ENCODE measurements at regions not wholly inside any gene's neighbourhood (a gene's known extent, or its start where the extent isn't known, plus 50 kb on each side); places are given as distances from the start of the nearest gene placed in this dataset.

GRCh38 chr15:46703871-46704637 lies 1013.3 kb upstream of the SEMA6D start:
- no peak for DNase-seq
- Mint-ChIP-seq H3K4me3 (no peak overlapping the region), H3K27ac (no peak overlapping the region), H3K36me3 (ENCODE audit: insufficient read depth) (no peaks in the 10 kb centered on the region), H3K4me1 (ENCODE audit: low read depth in 2 of 2) (no peaks in the 10 kb centered on the region), H3K9me3 (peaks cover 10 to 15% of the 10 kb centered on the region in 2 donors), H3K27me3 (no peaks in the 10 kb centered on the region)
- no peak for ATAC-seq (replicated peaks)

- Mint-ChIP-seq H3K4me3 (no peak overlapping the region), H3K36me3 (ENCODE audit: insufficient read depth) (no peaks in the 10 kb centered on the region), H3K27ac (no peak overlapping the region), H3K4me1 (ENCODE audit: low read depth in 2 of 2) (no peaks in the 10 kb centered on the region), H3K9me3 (peaks cover 13 to 15% of the 10 kb centered on the region in 2 donors), H3K27me3 (no peaks in the 10 kb centered on the region)
- DNase-seq (no peak), ATAC-seq (replicated peaks) (no peak)
Observed at GRCh38 chr15:46707452-46707851, 1009.9 kb upstream of the SEMA6D start.

- Mint-ChIP-seq H3K27ac (no peak overlapping the region), H3K27me3 (no peaks in the 10 kb centered on the region), H3K9me3 (peaks cover 13 to 15% of the 10 kb centered on the region in 2 donors), H3K36me3 (ENCODE audit: insufficient read depth) (no peaks in the 10 kb centered on the region), H3K4me3 (no peak overlapping the region), H3K4me1 (ENCODE audit: low read depth in 2 of 2) (no peaks in the 10 kb centered on the region)
- DNase-seq (no peak), ATAC-seq (replicated peaks) (no peak)
Observed at GRCh38 chr15:46708226-46708625, 1009.1 kb upstream of the SEMA6D start.

GRCh38 chr15:46709460-46710083 lies 1007.7 kb upstream of the SEMA6D start:
- Mint-ChIP-seq H3K4me1 (ENCODE audit: low read depth in 2 of 2) (no peaks in the 10 kb centered on the region), H3K27me3 (no peaks in the 10 kb centered on the region), H3K27ac (no peak overlapping the region), H3K9me3 (peaks cover 13 to 15% of the 10 kb centered on the region in 2 donors), H3K4me3 (no peak overlapping the region), H3K36me3 (ENCODE audit: insufficient read depth) (no peaks in the 10 kb centered on the region)
- no peak for ATAC-seq (replicated peaks)
- DNase-seq = no peak

GRCh38 chr15:46710401-46710960 lies 1006.8 kb upstream of the SEMA6D start:
- H3K27ac Mint-ChIP-seq = no peak overlapping the region
- no peak for DNase-seq
- peaks cover 12% of the 10 kb centered on the region in 2 donors for H3K9me3 Mint-ChIP-seq
- no peaks in the 10 kb centered on the region for H3K4me1 Mint-ChIP-seq (ENCODE audit: low read depth in 2 of 2)
- no peak for ATAC-seq (replicated peaks)
- no peaks in the 10 kb centered on the region for H3K27me3 Mint-ChIP-seq
- no peak overlapping the region for H3K4me3 Mint-ChIP-seq
- no peaks in the 10 kb centered on the region for H3K36me3 Mint-ChIP-seq (ENCODE audit: insufficient read depth)

- no peaks in the 10 kb centered on the region for H3K4me1 Mint-ChIP-seq (ENCODE audit: low read depth in 2 of 2)
- DNase-seq (no peak), ATAC-seq (replicated peaks) (no peak)
- H3K36me3 Mint-ChIP-seq (ENCODE audit: insufficient read depth) = no peaks in the 10 kb centered on the region
- no peak overlapping the region for H3K4me3 Mint-ChIP-seq
- no peak overlapping the region for H3K27ac Mint-ChIP-seq
- no peaks in the 10 kb centered on the region for H3K27me3 Mint-ChIP-seq
- peaks cover 6 to 13% of the 10 kb centered on the region in 2 donors for H3K9me3 Mint-ChIP-seq
Observed at GRCh38 chr15:46713045-46713444, 1004.3 kb upstream of the SEMA6D start.

- Mint-ChIP-seq H3K9me3 (peaks cover 0 to 14% of the 10 kb centered on the region in 2 donors), H3K27ac (no peak overlapping the region), H3K4me3 (no peak overlapping the region), H3K36me3 (ENCODE audit: insufficient read depth) (no peaks in the 10 kb centered on the region), H3K27me3 (no peaks in the 10 kb centered on the region), H3K4me1 (ENCODE audit: low read depth in 2 of 2) (no peaks in the 10 kb centered on the region)
- no peak for DNase-seq
- no peak for ATAC-seq (replicated peaks)
Observed at GRCh38 chr15:46714950-46715349, 1002.4 kb upstream of the SEMA6D start.

- H3K27ac Mint-ChIP-seq = no peak overlapping the region
- no peak overlapping the region for H3K4me3 Mint-ChIP-seq
- H3K27me3 Mint-ChIP-seq = no peaks in the 10 kb centered on the region
- H3K4me1 Mint-ChIP-seq (ENCODE audit: low read depth in 2 of 2) = no peaks in the 10 kb centered on the region
- no peak for ATAC-seq (replicated peaks)
- H3K9me3 Mint-ChIP-seq = peaks cover 14 to 34% of the 10 kb centered on the region in 2 donors
- no peak for DNase-seq
- no peaks in the 10 kb centered on the region for H3K36me3 Mint-ChIP-seq (ENCODE audit: insufficient read depth)
Observed at GRCh38 chr15:46723308-46723707, 994.0 kb upstream of the SEMA6D start.

- Mint-ChIP-seq H3K9me3 (peaks cover 0 to 9% of the 10 kb centered on the region in 2 donors), H3K36me3 (ENCODE audit: insufficient read depth) (no peaks in the 10 kb centered on the region), H3K27me3 (no peaks in the 10 kb centered on the region), H3K4me3 (no peak overlapping the region), H3K4me1 (ENCODE audit: low read depth in 2 of 2) (no peaks in the 10 kb centered on the region), H3K27ac (no peak overlapping the region)
- DNase-seq (no peak), ATAC-seq (replicated peaks) (no peak)
Observed at GRCh38 chr15:46732060-46732459, 985.2 kb upstream of the SEMA6D start.

GRCh38 chr15:46735115-46735514 lies 982.2 kb upstream of the SEMA6D start:
- Mint-ChIP-seq H3K27me3 (no peaks in the 10 kb centered on the region), H3K9me3 (peaks cover 0 to 2% of the 10 kb centered on the region in 2 donors), H3K36me3 (ENCODE audit: insufficient read depth) (no peaks in the 10 kb centered on the region), H3K27ac (no peak overlapping the region), H3K4me1 (ENCODE audit: low read depth in 2 of 2) (no peaks in the 10 kb centered on the region), H3K4me3 (no peak overlapping the region)
- DNase-seq (no peak), ATAC-seq (replicated peaks) (no peak)

- H3K4me1 Mint-ChIP-seq (ENCODE audit: low read depth in 2 of 2) = no peaks in the 10 kb centered on the region
- DNase-seq (no peak), ATAC-seq (replicated peaks) (no peak)
- peaks cover 0 to 8% of the 10 kb centered on the region in 2 donors for H3K9me3 Mint-ChIP-seq
- H3K27ac Mint-ChIP-seq = no peak overlapping the region
- H3K27me3 Mint-ChIP-seq = no peaks in the 10 kb centered on the region
- no peak overlapping the region for H3K4me3 Mint-ChIP-seq
- H3K36me3 Mint-ChIP-seq (ENCODE audit: insufficient read depth) = no peaks in the 10 kb centered on the region
Observed at GRCh38 chr15:46751303-46751702, 966.0 kb upstream of the SEMA6D start.

GRCh38 chr15:46753946-46754345 lies 963.4 kb upstream of the SEMA6D start:
- Mint-ChIP-seq H3K9me3 (peaks cover 9 to 18% of the 10 kb centered on the region in 2 donors), H3K27me3 (no peaks in the 10 kb centered on the region), H3K4me1 (ENCODE audit: low read depth in 2 of 2) (no peaks in the 10 kb centered on the region), H3K36me3 (ENCODE audit: insufficient read depth) (no peaks in the 10 kb centered on the region), H3K4me3 (no peak overlapping the region), H3K27ac (no peak overlapping the region)
- DNase-seq (no peak), ATAC-seq (replicated peaks) (no peak)

GRCh38 chr15:46763091-46763490 lies 954.2 kb upstream of the SEMA6D start:
- Mint-ChIP-seq H3K4me1 (ENCODE audit: low read depth in 2 of 2) (no peaks in the 10 kb centered on the region), H3K27ac (no peak overlapping the region), H3K27me3 (no peaks in the 10 kb centered on the region), H3K36me3 (ENCODE audit: insufficient read depth) (no peaks in the 10 kb centered on the region), H3K9me3 (peaks cover 5 to 12% of the 10 kb centered on the region in 2 donors), H3K4me3 (no peak overlapping the region)
- ATAC-seq (replicated peaks) = no peak
- no peak for DNase-seq

GRCh38 chr15:46764851-46765250 lies 952.5 kb upstream of the SEMA6D start:
- no peaks in the 10 kb centered on the region for H3K4me1 Mint-ChIP-seq (ENCODE audit: low read depth in 2 of 2)
- ATAC-seq (replicated peaks) = no peak

More at GRCh38 chr15:46764851-46765250, 952.5 kb upstream of the SEMA6D start:
- Mint-ChIP-seq H3K9me3 (peaks cover 14 to 16% of the 10 kb centered on the region in 2 donors), H3K36me3 (ENCODE audit: insufficient read depth) (no peaks in the 10 kb centered on the region), H3K4me3 (no peak overlapping the region), H3K27ac (no peak overlapping the region), H3K27me3 (no peaks in the 10 kb centered on the region)
- no peak for DNase-seq
